ENCODE measurements at regions not wholly inside any gene's neighbourhood (a gene's known extent, or its start where the extent isn't known, plus 50 kb on each side); places are given as distances from the start of the nearest gene placed in this dataset.

DNA sequence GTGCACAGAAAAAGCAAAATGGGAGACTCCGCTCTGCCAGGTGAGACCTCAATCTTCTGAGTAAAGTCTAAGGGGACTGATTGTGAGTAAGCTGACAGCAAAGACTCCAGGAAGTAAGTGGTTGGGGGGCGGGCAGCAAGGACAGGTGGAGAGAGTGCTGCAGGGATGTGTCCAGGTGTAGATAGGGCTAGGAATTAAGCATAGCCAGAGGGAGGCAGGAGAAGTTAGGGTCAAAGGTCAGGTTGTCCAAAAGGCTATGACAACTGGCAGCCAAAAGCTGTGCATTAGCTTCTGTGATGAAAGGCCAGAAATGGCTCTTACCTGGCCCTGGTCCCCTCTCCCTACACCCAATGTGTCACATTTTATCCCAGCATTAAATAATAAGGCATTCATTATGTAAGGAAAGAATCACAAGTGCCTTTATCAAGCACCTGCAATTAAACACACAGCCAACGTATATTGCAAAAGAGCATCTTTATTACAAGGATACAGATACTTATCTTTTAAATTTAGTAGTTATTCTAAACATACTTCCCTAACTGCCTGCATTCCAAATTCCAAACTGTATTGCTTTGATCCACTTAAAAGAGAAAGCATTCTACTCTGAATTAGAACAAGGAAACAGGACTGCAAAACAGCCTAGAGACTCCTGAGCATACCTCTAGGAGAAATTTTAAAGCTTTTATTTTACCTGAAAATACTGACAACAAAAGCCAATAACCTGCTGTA is 247.9 kb downstream of the IRS1 start:
- POLR2A ChIA-PET: interaction anchor here (0.6 to 0.7 kb wide), 2 partner anchors 148 to 248 kb away, joined by 3 to 4 read pairs; partner anchors contain the start of gene IRS1
- Histone ChIP-seq H3K4me1 (ENCODE audit: control insufficient read depth, insufficient read depth, low read length) (no peaks in the 10 kb centered on the region), H3K4me3 (ENCODE audit: low read depth in 2 of 2, low read length in 2 of 2) (no peak overlapping the region), H3K27me3 (ENCODE audit: control insufficient read depth, insufficient read depth, low read length) (no peaks in the 10 kb centered on the region), H3K36me3 (ENCODE audit: control insufficient read depth, insufficient read depth, low read length) (no peaks in the 10 kb centered on the region), H3K27ac (ENCODE audit: low read length) (no peak overlapping the region), H3K9me3 (ENCODE audit: control insufficient read depth, insufficient read depth, low read depth, low read length) (no peaks in the 10 kb centered on the region)
- in situ Hi-C loops (cut with HindIII; ENCODE audit: low pct_unique_long_range_greater_than_20kb, low sequenced_read_pairs): no loop called here
- DNase-seq (ENCODE audit: low read depth, low spot score) (no peak), ATAC-seq (no peak)
- intact Hi-C loops (cut with micrococcal nuclease; ENCODE audit: unreplicated experiment): no loop called here
- CTCF ChIA-PET: no interaction called here
- no TSS peak for BruUV-seq (replicated peaks)
- TF ChIP-seq SIN3A (IDR thresholded peaks at IDR 0.05; ENCODE audit: borderline replicate concordance, insufficient read depth, low read depth, low read length) (no peak), CTCF (IDR thresholded peaks at IDR 0.05) (no peak), REST (IDR thresholded peaks at IDR 0.05; ENCODE audit: insufficient read depth in 1 of 2, low read depth in 2 of 2, low read length in 1 of 2) (no peak), TCF7L2 (IDR thresholded peaks at IDR 0.05; ENCODE audit: low read depth, low read length) (no peak), POLR2AphosphoS5 (IDR thresholded peaks at IDR 0.05; ENCODE audit: low read depth, low read length) (no peak)

DNA sequence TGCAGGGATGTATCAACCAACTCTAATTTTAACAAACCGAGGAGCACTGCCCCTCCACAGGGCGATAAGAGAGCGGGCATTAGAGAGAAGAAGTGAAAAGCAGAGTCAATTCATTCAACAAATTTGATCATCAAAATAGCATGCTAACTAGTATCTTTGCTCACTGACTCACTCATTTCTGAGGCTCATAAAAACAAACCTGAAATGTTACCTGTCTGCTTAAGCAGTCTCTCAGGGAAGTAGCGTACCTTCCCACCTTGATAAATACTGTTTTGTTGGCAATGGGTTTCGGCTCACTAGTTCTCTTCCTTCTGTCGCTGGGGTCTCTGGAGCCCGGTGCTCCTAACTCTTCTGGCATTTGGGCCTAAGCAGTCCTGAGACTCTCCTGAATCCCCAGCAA is 248.8 kb downstream of the IRS1 start:
- in situ Hi-C loops (cut with HindIII; ENCODE audit: low pct_unique_long_range_greater_than_20kb, low sequenced_read_pairs): no loop called here
- no TSS peak for BruUV-seq (replicated peaks)
- H3K27me3 ChIP-seq (ENCODE audit: control insufficient read depth, insufficient read depth, low read length): no peaks in the 10 kb centered on the region
- TF ChIP-seq TCF7L2 (IDR thresholded peaks at IDR 0.05; ENCODE audit: low read depth, low read length) (no peak), CTCF (IDR thresholded peaks at IDR 0.05) (no peak)
- no peak overlapping the region for H3K4me3 ChIP-seq (ENCODE audit: low read depth in 2 of 2, low read length in 2 of 2)
- ChIA-PET CTCF (no interaction called here), POLR2A (no interaction called here)
- H3K9me3 ChIP-seq (ENCODE audit: control insufficient read depth, insufficient read depth, low read depth, low read length): no peaks in the 10 kb centered on the region
- ATAC-seq (no peak), DNase-seq (ENCODE audit: low read depth, low spot score) (no peak)
- intact Hi-C loops (cut with micrococcal nuclease; ENCODE audit: unreplicated experiment): no loop called here
- no peaks in the 10 kb centered on the region for H3K36me3 ChIP-seq (ENCODE audit: control insufficient read depth, insufficient read depth, low read length)
- no peak overlapping the region for H3K27ac ChIP-seq (ENCODE audit: low read length)
- H3K4me1 ChIP-seq (ENCODE audit: control insufficient read depth, insufficient read depth, low read length): no peaks in the 10 kb centered on the region

Measured in Panc1 (cell line).